Trophoblast cell (in vitro differentiated cells and primary cell): ENCODE measurements at regions not wholly inside any gene's neighbourhood (a gene's known extent, or its start where the extent isn't known, plus 50 kb on each side); places are given as distances from the start of the nearest gene placed in this dataset.

ENCODE experiments used
- DNase-seq, 2 donors: peaks; one replicate each; pipeline ENCODE4 v3.0.0-alpha.2; 2016
- H2AFZ ChIP-seq: 2 replicates; pipeline ENCODE4 v1.6.1; 2013; ENCODE audit warnings: low read length, moderate library complexity, mild to moderate bottlenecking; ENCODE audit not compliant: insufficient read depth, poor library complexity
- H2AK5ac ChIP-seq: 2 replicates; pipeline ENCODE4 v1.6.1; 2013; ENCODE audit warnings: mild to moderate bottlenecking, low read length
- H2BK120ac ChIP-seq: 2 replicates; pipeline ENCODE4 v1.6.1; 2013; ENCODE audit warnings: low read length, mild to moderate bottlenecking, moderate library complexity; ENCODE audit not compliant: insufficient read depth, poor library complexity
- H2BK12ac ChIP-seq: 2 replicates; pipeline ENCODE4 v1.6.1; 2013; ENCODE audit warnings: mild to moderate bottlenecking, low read length, moderate library complexity
- H2BK5ac ChIP-seq: 2 replicates; pipeline ENCODE4 v1.6.1; 2013; ENCODE audit warnings: low read length, low read depth, moderate library complexity, mild to moderate bottlenecking; ENCODE audit not compliant: poor library complexity
- H3K14ac ChIP-seq: 2 replicates; pipeline ENCODE4 v1.6.1; 2013; ENCODE audit warnings: mild to moderate bottlenecking, low read length
- H3K18ac ChIP-seq: 2 replicates; pipeline ENCODE4 v1.6.1; 2013; ENCODE audit warnings: mild to moderate bottlenecking, low read length
- H3K23ac ChIP-seq: 2 replicates; pipeline ENCODE4 v1.6.1; 2013; ENCODE audit warnings: low read length
- H3K27ac ChIP-seq: 2 replicates; pipeline ENCODE4 v1.5.1; 2013; ENCODE audit warnings: low read depth, mild to moderate bottlenecking, inconsistent platforms, low read length, moderate library complexity
- H3K27me3 ChIP-seq: 2 replicates; pipeline ENCODE4 v1.6.1; 2013; ENCODE audit warnings: inconsistent platforms, mild to moderate bottlenecking, low read length, moderate library complexity; ENCODE audit not compliant: insufficient read depth
- H3K36me3 ChIP-seq, 2 experiments: 1 replicate in 1 of 2; 2 replicates in 1 of 2; pipeline ENCODE4 v1.6.1; 2013; ENCODE audit warnings: low read length in 2 of 2, mild to moderate bottlenecking in 2 of 2, moderate library complexity in 1 of 2; ENCODE audit not compliant: insufficient read depth in 2 of 2, control insufficient read depth in 1 of 2
- H3K4ac ChIP-seq: 2 replicates; pipeline ENCODE4 v1.6.1; 2013; ENCODE audit warnings: low read depth, mild to moderate bottlenecking, low read length, moderate library complexity
- H3K4me1 ChIP-seq, 2 experiments: 1 replicate in 1 of 2; 2 replicates in 1 of 2; pipeline ENCODE4 v1.6.1; 2013; ENCODE audit warnings: low read length in 2 of 2, mild to moderate bottlenecking in 2 of 2, moderate library complexity in 1 of 2; ENCODE audit not compliant: insufficient read depth in 2 of 2, control insufficient read depth in 1 of 2
- H3K4me2 ChIP-seq: 2 replicates; pipeline ENCODE4 v1.6.1; 2013; ENCODE audit warnings: inconsistent platforms, mild to moderate bottlenecking, low read length, moderate library complexity
- H3K4me3 ChIP-seq: 2 replicates; pipeline ENCODE4 v1.5.1; 2013; ENCODE audit warnings: mild to moderate bottlenecking, low read depth, low read length, inconsistent platforms
- H3K79me1 ChIP-seq: one replicate; pipeline ENCODE4 v1.6.1; 2013; ENCODE audit warnings: low read length
- H3K79me2 ChIP-seq: 2 replicates; pipeline ENCODE4 v1.6.1; 2013; ENCODE audit warnings: low read length, mild to moderate bottlenecking; ENCODE audit not compliant: control insufficient read depth, insufficient read depth, poor library complexity
- H3K9ac ChIP-seq: 2 replicates; pipeline ENCODE4 v1.6.1; 2013; ENCODE audit warnings: mild to moderate bottlenecking, low read length
- H3K9me3 ChIP-seq: 2 replicates; pipeline ENCODE4 v1.6.1; 2013; ENCODE audit warnings: low read depth, mild to moderate bottlenecking, control low read depth, inconsistent platforms, low read length; ENCODE audit not compliant: insufficient read depth
- H4K12ac ChIP-seq: 2 replicates; pipeline ENCODE4 v1.6.1; 2013; ENCODE audit warnings: low read depth, mild to moderate bottlenecking, low read length, moderate library complexity
- H4K8ac ChIP-seq: 2 replicates; pipeline ENCODE4 v1.6.1; 2013; ENCODE audit warnings: low read depth, mild to moderate bottlenecking, low read length, moderate library complexity
- H4K91ac ChIP-seq: one replicate; pipeline ENCODE4 v1.6.1; 2013; ENCODE audit warnings: low read depth, mild to moderate bottlenecking, low read length, moderate library complexity
- WGBS: extraction: QIAGEN DNeasy Blood & Tissue Kit; methylation state at CpG from one replicate; pipeline ENCODE4 v1.1.7; 2013; ENCODE audit warnings: missing lambda C conversion rate; ENCODE audit not compliant: insufficient read length, insufficient coverage; ENCODE audit errors: extremely low coverage; 5-methylcytosine and 5-hydroxymethylcytosine counted together

GRCh38 chr10:130541090-130541489 is 404.9 kb downstream of the GLRX3 start:
- DNase-seq: no peak
- no CpG with 5 or more reads among the region's 1 CpG for WGBS
- H3K27ac ChIP-seq: no peak overlapping the region
- no peaks in the 10 kb centered on the region for H3K79me1 ChIP-seq
- no peaks in the 10 kb centered on the region for H3K36me3 ChIP-seq
- no peak overlapping the region for H2BK5ac ChIP-seq
- no peak overlapping the region for H3K4me3 ChIP-seq
- H3K4me2 ChIP-seq: no peak overlapping the region
- H3K9ac ChIP-seq: no peak overlapping the region
- peaks cover 2% of the 10 kb centered on the region for H3K9me3 ChIP-seq
- H3K79me2 ChIP-seq: no peaks in the 10 kb centered on the region
- H3K4ac ChIP-seq: no peak overlapping the region
- H2AK5ac ChIP-seq: no peak overlapping the region
- H2BK120ac ChIP-seq: no peak overlapping the region
- no peak overlapping the region for H3K14ac ChIP-seq
- no peaks in the 10 kb centered on the region for H3K4me1 ChIP-seq
- no peak overlapping the region for H2AFZ ChIP-seq
- H3K18ac ChIP-seq: no peak overlapping the region
- H2BK12ac ChIP-seq: no peak overlapping the region
- H4K8ac ChIP-seq: no peak overlapping the region
- H4K91ac ChIP-seq: no peak overlapping the region
- no peaks in the 10 kb centered on the region for H3K27me3 ChIP-seq
- H3K23ac ChIP-seq: no peak overlapping the region
- H4K12ac ChIP-seq: no peak overlapping the region

GRCh38 chr10:130542761-130543160 is 406.6 kb downstream of the GLRX3 start:
- Histone ChIP-seq H4K8ac (no peak overlapping the region), H3K4me3 (no peak overlapping the region)
- DNase-seq: no peak

DNA sequence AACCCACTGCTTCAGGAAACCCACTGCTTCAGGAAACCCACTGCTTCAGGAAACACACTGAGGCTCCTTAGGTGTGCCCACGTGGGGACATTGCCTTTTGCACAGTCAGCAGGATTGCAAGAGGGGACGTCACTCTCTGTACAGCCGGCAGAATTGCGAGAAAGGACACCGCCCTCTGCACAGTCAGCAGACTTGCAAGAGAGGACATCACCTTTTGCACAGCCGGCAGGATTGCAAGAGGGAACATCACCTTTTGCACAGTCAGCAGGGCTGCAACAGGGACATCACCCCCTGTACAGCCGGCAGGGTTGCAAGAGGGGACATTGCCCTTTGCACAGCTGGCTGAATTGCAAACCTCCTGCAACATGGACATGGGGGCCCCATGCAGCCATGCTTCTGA is 407.6 kb downstream of the GLRX3 start:
- no peak overlapping the region for H2AK5ac ChIP-seq
- no peaks in the 10 kb centered on the region for H3K4me1 ChIP-seq
- peaks cover 2% of the 10 kb centered on the region for H3K9me3 ChIP-seq
- H3K23ac ChIP-seq: no peak overlapping the region
- H3K14ac ChIP-seq: no peak overlapping the region
- no CpG with 5 or more reads among the region's 7 CpGs for WGBS
- no peak overlapping the region for H3K4me3 ChIP-seq
- no peak overlapping the region for H2BK5ac ChIP-seq
- H4K91ac ChIP-seq: no peak overlapping the region
- no peaks in the 10 kb centered on the region for H3K36me3 ChIP-seq
- no peak overlapping the region for H4K12ac ChIP-seq
- H2BK12ac ChIP-seq: no peak overlapping the region
- H4K8ac ChIP-seq: no peak overlapping the region
- no peak overlapping the region for H3K18ac ChIP-seq
- H3K9ac ChIP-seq: no peak overlapping the region
- no peak overlapping the region for H3K27ac ChIP-seq
- no peaks in the 10 kb centered on the region for H3K79me1 ChIP-seq
- H3K27me3 ChIP-seq: no peaks in the 10 kb centered on the region
- no peak overlapping the region for H3K4ac ChIP-seq
- no peaks in the 10 kb centered on the region for H3K79me2 ChIP-seq
- H2AFZ ChIP-seq: no peak overlapping the region
- DNase-seq: no peak
- no peak overlapping the region for H3K4me2 ChIP-seq
- H2BK120ac ChIP-seq: no peak overlapping the region

More at GRCh38 chr10:130542761-130543160, 406.6 kb downstream of the GLRX3 start:
- H3K36me3 ChIP-seq: no peaks in the 10 kb centered on the region
- H4K91ac ChIP-seq: no peak overlapping the region
- no peak overlapping the region for H3K18ac ChIP-seq
- H2AFZ ChIP-seq: no peak overlapping the region
- no CpG with 5 or more reads among the region's 10 CpGs for WGBS
- no peak overlapping the region for H3K14ac ChIP-seq
- H3K79me1 ChIP-seq: no peaks in the 10 kb centered on the region
- H3K9ac ChIP-seq: no peak overlapping the region
- H2BK5ac ChIP-seq: no peak overlapping the region
- no peak overlapping the region for H2AK5ac ChIP-seq
- no peaks in the 10 kb centered on the region for H3K27me3 ChIP-seq
- no peak overlapping the region for H4K12ac ChIP-seq
- no peaks in the 10 kb centered on the region for H3K4me1 ChIP-seq
- no peak overlapping the region for H3K27ac ChIP-seq
- no peak overlapping the region for H3K4me2 ChIP-seq
- no peak overlapping the region for H2BK120ac ChIP-seq
- no peak overlapping the region for H3K23ac ChIP-seq
- H3K4ac ChIP-seq: no peak overlapping the region
- H2BK12ac ChIP-seq: no peak overlapping the region
- peaks cover 2% of the 10 kb centered on the region for H3K9me3 ChIP-seq
- H3K79me2 ChIP-seq: no peaks in the 10 kb centered on the region

GRCh38 chr10:130545122-130545521 is 408.9 kb downstream of the GLRX3 start:
- H2AFZ ChIP-seq: no peak overlapping the region
- H4K8ac ChIP-seq: no peak overlapping the region
- H2BK12ac ChIP-seq: no peak overlapping the region
- H3K79me1 ChIP-seq: no peaks in the 10 kb centered on the region
- H4K91ac ChIP-seq: no peak overlapping the region
- no peaks in the 10 kb centered on the region for H3K4me1 ChIP-seq
- H2BK5ac ChIP-seq: no peak overlapping the region
- no peak overlapping the region for H3K4ac ChIP-seq
- H3K27ac ChIP-seq: no peak overlapping the region
- H3K9ac ChIP-seq: no peak overlapping the region
- H2AK5ac ChIP-seq: no peak overlapping the region
- no CpG with 5 or more reads among the region's 6 CpGs for WGBS
- no peak overlapping the region for H3K4me2 ChIP-seq
- no peak overlapping the region for H2BK120ac ChIP-seq
- H3K23ac ChIP-seq: no peak overlapping the region
- no peaks in the 10 kb centered on the region for H3K27me3 ChIP-seq
- H3K79me2 ChIP-seq: no peaks in the 10 kb centered on the region
- no peaks in the 10 kb centered on the region for H3K36me3 ChIP-seq
- H3K4me3 ChIP-seq: no peak overlapping the region
- no peak overlapping the region for H3K18ac ChIP-seq
- no peak overlapping the region for H4K12ac ChIP-seq
- DNase-seq: no peak
- H3K9me3 ChIP-seq: peaks cover 2% of the 10 kb centered on the region
- no peak overlapping the region for H3K14ac ChIP-seq
